ENCODE measurements at regions not wholly inside any gene's neighbourhood (a gene's known extent, or its start where the extent isn't known, plus 50 kb on each side); places are given as distances from the start of the nearest gene placed in this dataset.

- intact Hi-C loops (cut with DNase I): no loop called here
- DNase-seq (ENCODE audit: low spot score): peak; percentile 66
Observed at GRCh38 chrX:66328950-66329596, 165.0 kb downstream of the HEPH start.

GRCh38 chrX:66360894-66361293 is 196.8 kb downstream of the HEPH start:
- intact Hi-C loops (cut with DNase I): loop anchor here in 1 of 2 donors (10.0 kb wide), 1 partner anchor 394 kb away; no protein-coding TSS in a partner anchor
- no peak for DNase-seq (ENCODE audit: low spot score)

GRCh38 chrX:66384722-66385121 is 220.7 kb downstream of the HEPH start:
- DNase-seq (ENCODE audit: low spot score): no peak
- intact Hi-C loops (cut with DNase I): no loop called here

- DNase-seq (ENCODE audit: low spot score): no peak
- intact Hi-C loops (cut with DNase I): no loop called here
Observed at GRCh38 chrX:66399273-66399672, 235.2 kb downstream of the HEPH start.

GRCh38 chrX:66402165-66402564 is 236.7 kb downstream of the EDA2R start:
- intact Hi-C loops (cut with DNase I): no loop called here
- DNase-seq (ENCODE audit: low spot score): no peak

- no peak for DNase-seq (ENCODE audit: low spot score)
- intact Hi-C loops (cut with DNase I): no loop called here
Observed at GRCh38 chrX:66408507-66408906, 230.4 kb downstream of the EDA2R start.

GRCh38 chrX:66410806-66411205 is 228.1 kb downstream of the EDA2R start:
- no peak for DNase-seq (ENCODE audit: low spot score)
- intact Hi-C loops (cut with DNase I): no loop called here

All from posterior vena cava (tissue), 2 donors.